ENCODE measurements at regions not wholly inside any gene's neighbourhood (a gene's known extent, or its start where the extent isn't known, plus 50 kb on each side); places are given as distances from the start of the nearest gene placed in this dataset.
"Not testable (repeated sequence)": the region's sequence is repeated elsewhere in the genome, so short reads cannot be mapped to it uniquely, and the experiment has no call there.

DNA sequence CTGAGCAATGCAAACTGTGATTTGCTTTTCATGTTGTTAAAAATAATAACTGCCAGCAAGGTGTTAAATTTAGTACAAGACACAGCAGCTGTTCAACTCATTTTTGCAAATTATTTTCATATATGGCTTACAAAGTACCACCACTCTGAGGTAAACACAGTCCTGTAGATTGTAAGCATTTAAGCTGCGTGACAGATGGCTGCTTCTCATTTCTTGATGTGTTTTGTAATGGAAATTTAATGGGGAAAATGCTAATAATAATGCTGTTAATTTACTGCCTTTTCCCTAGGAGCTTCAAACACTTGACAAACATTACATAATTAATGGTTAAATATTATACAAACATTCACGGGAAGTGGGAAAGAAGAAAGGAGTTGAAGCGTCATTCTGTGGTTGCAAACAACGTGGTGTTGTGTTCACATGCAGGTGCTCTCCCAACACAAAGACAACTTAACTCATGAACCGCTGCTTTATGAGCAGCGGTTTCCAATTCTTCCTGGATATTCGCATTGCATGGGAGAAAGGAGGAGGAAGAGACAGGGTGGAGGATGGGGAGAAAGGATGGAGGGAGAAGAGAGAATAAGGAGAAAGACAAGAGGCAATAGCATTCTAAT, 236.8 kb upstream of the VCX start:
- WGBS, 2 donors, result 62 to 76% methylated on average over 7 of the region's 7 CpGs
- TF ChIP-seq, protein P1, sequence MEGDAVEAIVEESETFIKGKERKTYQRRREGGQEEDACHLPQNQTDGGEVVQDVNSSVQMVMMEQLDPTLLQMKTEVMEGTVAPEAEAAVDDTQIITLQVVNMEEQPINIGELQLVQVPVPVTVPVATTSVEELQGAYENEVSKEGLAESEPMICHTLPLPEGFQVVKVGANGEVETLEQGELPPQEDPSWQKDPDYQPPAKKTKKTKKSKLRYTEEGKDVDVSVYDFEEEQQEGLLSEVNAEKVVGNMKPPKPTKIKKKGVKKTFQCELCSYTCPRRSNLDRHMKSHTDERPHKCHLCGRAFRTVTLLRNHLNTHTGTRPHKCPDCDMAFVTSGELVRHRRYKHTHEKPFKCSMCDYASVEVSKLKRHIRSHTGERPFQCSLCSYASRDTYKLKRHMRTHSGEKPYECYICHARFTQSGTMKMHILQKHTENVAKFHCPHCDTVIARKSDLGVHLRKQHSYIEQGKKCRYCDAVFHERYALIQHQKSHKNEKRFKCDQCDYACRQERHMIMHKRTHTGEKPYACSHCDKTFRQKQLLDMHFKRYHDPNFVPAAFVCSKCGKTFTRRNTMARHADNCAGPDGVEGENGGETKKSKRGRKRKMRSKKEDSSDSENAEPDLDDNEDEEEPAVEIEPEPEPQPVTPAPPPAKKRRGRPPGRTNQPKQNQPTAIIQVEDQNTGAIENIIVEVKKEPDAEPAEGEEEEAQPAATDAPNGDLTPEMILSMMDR (IDR thresholded peaks at IDR 0.05), result no peak
- no peak for TF ChIP-seq POLR2A (IDR thresholded peaks at IDR 0.05)
- intact Hi-C loops (cut with DNase I; ENCODE audit: low total_unique reads), result no loop called here
- H3K4me3 ChIP-seq (ENCODE audit: low read depth, poor library complexity, severe bottlenecking), result no peak overlapping the region
- DNase-seq (ENCODE audit: low spot score in 2 of 2), result no peak

DNA sequence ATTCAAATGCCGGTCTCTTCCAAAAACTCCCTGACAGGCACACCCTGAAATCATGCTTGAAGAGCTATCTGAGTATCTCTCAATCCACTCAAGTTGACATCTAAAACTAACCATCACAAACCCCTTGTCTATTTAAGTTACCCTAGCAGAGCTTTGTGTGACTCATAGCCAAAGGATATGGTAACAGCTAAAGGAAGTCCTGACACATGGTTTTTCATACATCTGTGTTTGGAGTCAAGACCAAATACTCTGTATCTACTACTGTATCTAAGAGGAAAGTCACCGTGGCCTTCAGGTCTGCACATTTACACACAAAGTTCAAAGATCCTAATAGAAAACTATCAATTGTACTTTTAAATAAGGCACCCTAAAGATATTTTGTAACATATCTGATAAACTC, 239.6 kb upstream of the VCX start:
- H3K4me3 ChIP-seq (ENCODE audit: low read depth, poor library complexity, severe bottlenecking), result no peak overlapping the region
- no peak for DNase-seq (ENCODE audit: low spot score in 2 of 2)
- no peak for TF ChIP-seq POLR2A (IDR thresholded peaks at IDR 0.05)
- TF ChIP-seq, protein P1 (IDR thresholded peaks at IDR 0.05), result no peak
- intact Hi-C loops (cut with DNase I; ENCODE audit: low total_unique reads), result no loop called here
- WGBS, 2 donors, result 81 to 90% methylated on average over 2 of the region's 2 CpGs

DNA sequence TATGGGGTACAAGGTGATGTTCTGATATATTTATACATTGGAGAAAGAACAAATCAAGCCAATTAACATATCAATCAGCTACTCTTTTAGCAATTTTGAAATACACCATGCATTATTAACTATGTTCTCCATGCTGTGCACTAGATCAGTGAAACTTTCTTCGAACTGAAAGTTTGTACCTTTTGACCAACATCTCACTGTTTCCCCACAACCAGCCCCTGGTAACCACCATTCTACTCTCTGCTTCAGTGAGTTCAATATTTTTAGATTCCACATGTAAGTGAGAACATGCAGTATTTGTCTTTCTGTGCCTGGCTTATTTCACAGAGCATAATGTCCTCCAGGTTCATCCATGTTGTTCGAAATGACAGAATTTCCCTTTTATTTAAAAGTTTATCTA, 246.1 kb upstream of the VCX start:
- intact Hi-C loops (cut with DNase I; ENCODE audit: low total_unique reads), result no loop called here
- TF ChIP-seq, protein P1 (IDR thresholded peaks at IDR 0.05), result no peak
- no peak for TF ChIP-seq POLR2A (IDR thresholded peaks at IDR 0.05)
- H3K4me3 ChIP-seq (ENCODE audit: low read depth, poor library complexity, severe bottlenecking), result no peak overlapping the region
- WGBS, 2 donors, result 47 to 65% methylated on average over 2 of the region's 2 CpGs
- DNase-seq (ENCODE audit: low spot score in 2 of 2), result no peak

DNA sequence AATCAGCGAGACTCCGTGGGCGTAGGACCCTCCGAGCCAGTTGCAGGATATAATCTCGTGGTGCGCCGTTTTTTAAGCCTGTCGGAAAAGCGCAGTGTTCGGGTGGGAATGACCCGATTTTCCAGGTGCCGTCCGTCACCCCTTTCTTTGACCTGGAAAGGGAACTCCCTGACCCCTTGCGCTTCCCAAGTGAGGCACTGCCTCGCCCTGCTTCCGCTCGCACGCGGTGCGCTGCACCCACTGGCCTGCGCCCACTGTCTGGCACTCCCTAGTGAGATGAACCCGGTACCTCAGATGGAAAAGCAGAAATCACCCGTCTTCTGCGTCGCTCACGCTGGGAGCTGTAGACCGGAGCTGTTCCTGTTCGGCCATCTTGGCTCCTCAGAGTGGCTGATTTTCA, 249.6 kb upstream of the VCX start:
- H3K4me3 ChIP-seq (ENCODE audit: low read depth, poor library complexity, severe bottlenecking); DNase-seq (ENCODE audit: low spot score in 2 of 2); intact Hi-C loops (cut with DNase I; ENCODE audit: low total_unique reads): not testable (repeated sequence)
- WGBS, 2 donors, result 93 to 96% methylated on average over 25 to 28 of the region's 28 CpGs

DNA sequence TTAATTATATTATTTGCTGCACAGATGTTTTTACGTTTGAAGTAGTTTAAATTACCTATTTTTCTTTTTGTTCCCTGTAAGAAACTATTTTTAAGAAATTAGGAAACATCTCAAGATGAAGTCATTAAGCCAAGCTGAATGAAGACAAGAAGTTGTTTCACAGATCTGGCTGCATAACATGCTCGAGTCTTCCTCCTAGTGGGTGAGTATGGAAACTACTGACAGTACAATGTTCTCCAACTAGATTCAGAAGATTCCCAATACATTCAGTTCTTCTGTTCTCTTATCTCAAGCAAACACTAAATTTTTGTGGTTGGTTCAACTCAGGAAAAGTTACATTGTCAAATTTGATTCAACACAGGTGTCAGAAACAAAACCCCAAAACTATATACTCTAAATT, 256.8 kb upstream of the VCX start:
- no peak overlapping the region for H3K4me3 ChIP-seq (ENCODE audit: low read depth, poor library complexity, severe bottlenecking)
- TF ChIP-seq POLR2A (IDR thresholded peaks at IDR 0.05), result no peak
- TF ChIP-seq, protein P1 (IDR thresholded peaks at IDR 0.05), result no peak
- intact Hi-C loops (cut with DNase I; ENCODE audit: low total_unique reads), result no loop called here
- WGBS, 2 donors, result 2 to 7% methylated on average over 2 of the region's 2 CpGs
- DNase-seq (ENCODE audit: low spot score in 2 of 2), result no peak

DNA sequence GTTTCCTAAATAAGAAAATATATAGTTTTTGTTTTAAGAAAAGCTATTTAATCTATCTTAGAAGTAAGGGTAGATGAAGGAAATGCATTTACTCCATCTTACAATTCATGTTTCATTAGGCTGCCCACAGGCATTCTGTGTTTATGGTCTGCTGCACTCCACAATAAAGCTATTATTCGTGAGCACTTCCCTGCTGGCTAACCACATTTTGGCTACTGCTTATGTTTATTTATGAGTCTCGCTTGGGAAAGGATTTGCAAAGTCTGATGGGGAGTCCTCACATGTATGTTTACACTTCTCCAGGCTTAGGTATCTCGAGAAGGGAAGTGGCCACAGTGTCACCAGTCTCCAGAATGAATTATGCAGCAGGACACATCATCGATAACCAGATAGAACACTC, 260.8 kb upstream of the VCX start:
- WGBS, 2 donors, result 44 to 53% methylated on average over 4 of the region's 4 CpGs
- no peak for DNase-seq (ENCODE audit: low spot score in 2 of 2)
- TF ChIP-seq, protein P1 (IDR thresholded peaks at IDR 0.05), result no peak
- TF ChIP-seq POLR2A (IDR thresholded peaks at IDR 0.05), result no peak

More for the DNA sequence above, 260.8 kb upstream of the VCX start:
- intact Hi-C loops (cut with DNase I; ENCODE audit: low total_unique reads), result no loop called here
- no peak overlapping the region for H3K4me3 ChIP-seq (ENCODE audit: low read depth, poor library complexity, severe bottlenecking)
